Mesenchymal stem cell (in vitro differentiated cells and primary cell): ENCODE measurements at regions not wholly inside any gene's neighbourhood (a gene's known extent, or its start where the extent isn't known, plus 50 kb on each side); places are given as distances from the start of the nearest gene placed in this dataset.
"Not testable (repeated sequence)": the region's sequence is repeated elsewhere in the genome, so short reads cannot be mapped to it uniquely, and the experiment has no call there.

Experiments used
- DNase-seq: peaks from one replicate; pipeline ENCODE4 v3.0.0-alpha.2; 2013
- H2AFZ ChIP-seq: one replicate; pipeline ENCODE4 v1.6.1; 2013; ENCODE audit warnings: low read depth, mild to moderate bottlenecking, control low read depth, inconsistent platforms, low read length, moderate library complexity
- H2AK5ac ChIP-seq: 2 replicates; pipeline ENCODE4 v1.6.1; 2013; ENCODE audit warnings: low read length, moderate library complexity, mild to moderate bottlenecking, inconsistent platforms; ENCODE audit not compliant: severe bottlenecking
- H2BK120ac ChIP-seq: one replicate; pipeline ENCODE4 v1.6.1; 2013; ENCODE audit warnings: low read depth, mild to moderate bottlenecking, inconsistent platforms, low read length, moderate library complexity
- H2BK12ac ChIP-seq, 2 experiments: one replicate each; pipeline ENCODE4 v1.6.1; 2013; ENCODE audit warnings: inconsistent platforms in 2 of 2, low read length in 2 of 2, mild to moderate bottlenecking in 2 of 2, moderate library complexity in 2 of 2, control low read depth in 1 of 2
- H2BK15ac ChIP-seq: one replicate; pipeline ENCODE4 v1.6.1; 2013; ENCODE audit warnings: mild to moderate bottlenecking, low read depth, inconsistent platforms; ENCODE audit not compliant: poor library complexity, severe bottlenecking
- H2BK5ac ChIP-seq: 2 replicates; pipeline ENCODE4 v1.6.1; 2013; ENCODE audit warnings: low read depth, mild to moderate bottlenecking, low read length, control low read depth, inconsistent platforms; ENCODE audit not compliant: poor library complexity, severe bottlenecking
- H3K14ac ChIP-seq, 2 experiments: one replicate each; pipeline ENCODE4 v1.6.1; 2013; ENCODE audit warnings: inconsistent platforms in 2 of 2, low read length in 2 of 2, control low read depth in 1 of 2, mild to moderate bottlenecking in 1 of 2, moderate library complexity in 1 of 2
- H3K18ac ChIP-seq, 2 experiments: one replicate each; pipeline ENCODE4 v1.6.1; 2013; ENCODE audit warnings: inconsistent platforms in 2 of 2, low read length in 2 of 2, control low read depth in 1 of 2, low read depth in 1 of 2, mild to moderate bottlenecking in 1 of 2
- H3K23ac ChIP-seq, 2 experiments: one replicate each; pipeline ENCODE4 v1.6.1; 2013; ENCODE audit warnings: inconsistent platforms in 2 of 2, low read length in 2 of 2, mild to moderate bottlenecking in 2 of 2, moderate library complexity in 2 of 2, control low read depth in 1 of 2
- H3K27ac ChIP-seq: 2 replicates; pipeline ENCODE4 v1.5.1; 2013; ENCODE audit warnings: mild to moderate bottlenecking, moderate library complexity, low read length, control low read depth, inconsistent platforms; ENCODE audit not compliant: poor library complexity, severe bottlenecking
- H3K27me3 ChIP-seq, 2 experiments: 2 replicates each; pipeline versions ENCODE4 v1.6.1 to v1.7.0; 2013; ENCODE audit warnings: low read length in 2 of 2, mild to moderate bottlenecking in 2 of 2, moderate library complexity in 2 of 2, control low read depth in 1 of 2, inconsistent platforms in 1 of 2; ENCODE audit not compliant: control insufficient read depth in 1 of 2, insufficient read depth in 1 of 2
- H3K36me3 ChIP-seq, 2 experiments: 2 replicates each; pipeline versions ENCODE4 v1.6.1 to v1.7.0; 2013; ENCODE audit warnings: low read length in 2 of 2, control low read depth in 1 of 2, inconsistent platforms in 1 of 2, low read depth in 1 of 2, mild to moderate bottlenecking in 1 of 2; ENCODE audit not compliant: insufficient read depth in 2 of 2, control insufficient read depth in 1 of 2
- H3K4ac ChIP-seq, 2 experiments: one replicate each; pipeline ENCODE4 v1.6.1; 2013; ENCODE audit warnings: inconsistent platforms in 2 of 2, low read length in 2 of 2, mild to moderate bottlenecking in 2 of 2, moderate library complexity in 2 of 2, control low read depth in 1 of 2, low read depth in 1 of 2
- H3K4me1 ChIP-seq: 2 replicates; pipeline ENCODE4 v1.6.1; 2013; ENCODE audit warnings: low read depth, low read length, control low read depth; ENCODE audit not compliant: control insufficient read depth, insufficient read depth
- H3K4me2 ChIP-seq: 2 replicates; pipeline ENCODE4 v1.6.1; 2013; ENCODE audit warnings: low read length, mild to moderate bottlenecking, inconsistent platforms; ENCODE audit not compliant: poor library complexity, severe bottlenecking
- H3K4me3 ChIP-seq, 2 experiments: 2 replicates each; pipeline versions ENCODE4 v1.5.1 to v1.7.0; 2013; ENCODE audit warnings: low read length in 2 of 2, mild to moderate bottlenecking in 2 of 2, control low read depth in 1 of 2, low read depth in 1 of 2; ENCODE audit not compliant: insufficient read depth in 1 of 2
- H3K79me1 ChIP-seq: replicated peaks from 2 replicates; pipeline ENCODE4 v1.6.1; 2013; ENCODE audit warnings: mild to moderate bottlenecking, control low read depth, low read length, inconsistent platforms; ENCODE audit not compliant: poor library complexity, severe bottlenecking
- H3K9ac ChIP-seq: 2 replicates; pipeline ENCODE4 v1.7.0; 2013; ENCODE audit warnings: mild to moderate bottlenecking, low read length, moderate library complexity
- H3K9me3 ChIP-seq: 2 replicates; pipeline ENCODE4 v1.7.0; 2013; ENCODE audit warnings: mild to moderate bottlenecking, low read length; ENCODE audit not compliant: control insufficient read depth
- H4K8ac ChIP-seq: one replicate; pipeline ENCODE4 v1.6.1; 2013; ENCODE audit warnings: inconsistent platforms, mild to moderate bottlenecking, low read length, moderate library complexity
- H4K91ac ChIP-seq: one replicate; pipeline ENCODE4 v1.6.1; 2013; ENCODE audit warnings: mild to moderate bottlenecking, low read length, inconsistent platforms
- WGBS: methylation state at CpG from one replicate; pipeline ENCODE4 v1.1.7; 2013; ENCODE audit warnings: mixed read lengths; 5-methylcytosine and 5-hydroxymethylcytosine counted together

DNA sequence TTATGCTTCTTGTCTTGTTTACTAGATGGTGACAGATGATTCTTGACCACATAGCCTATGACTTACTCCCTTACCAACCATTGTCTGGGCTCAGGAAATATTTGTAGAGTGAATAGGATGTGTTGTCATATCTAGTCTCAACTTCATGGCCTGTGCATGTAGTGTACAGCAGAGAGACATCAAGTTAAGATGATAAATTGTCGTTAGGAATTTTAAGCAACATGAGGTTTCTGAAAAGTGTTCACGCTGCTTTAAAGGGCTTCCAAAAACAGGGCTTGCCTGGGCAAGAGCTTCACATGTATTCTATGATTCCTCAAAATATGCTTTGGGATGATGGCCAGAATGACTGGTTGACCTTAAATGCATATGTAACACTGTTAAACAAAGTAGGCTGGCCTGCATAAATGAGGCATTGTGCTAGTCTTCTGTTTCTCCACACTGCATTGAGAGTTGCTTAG is 424.0 kb downstream of the RND3 start:
- no peak overlapping the region for H2AK5ac ChIP-seq
- H3K9ac ChIP-seq, result no peak overlapping the region
- H4K91ac ChIP-seq, result no peak overlapping the region
- 19% methylated on average over 2 of the region's 2 CpGs for whole genome bisulfite sequencing
- H2BK120ac ChIP-seq, result no peak overlapping the region
- H3K27me3 ChIP-seq, result no peaks in the 10 kb centered on the region
- peak overlapping the region in 1 of 2 experiments; percentile 35 for H2BK12ac ChIP-seq
- DNase-seq, result peak; percentile 83
- no peak overlapping the region for H3K4ac ChIP-seq
- H3K27ac ChIP-seq, result no peak overlapping the region
- H3K79me1 ChIP-seq, result no peaks in the 10 kb centered on the region
- H4K8ac ChIP-seq, result no peak overlapping the region
- no peak overlapping the region for H3K4me3 ChIP-seq
- H3K9me3 ChIP-seq, result no peaks in the 10 kb centered on the region
- H3K18ac ChIP-seq, result peak overlapping the region in 1 of 2 experiments; percentile 35
- H3K14ac ChIP-seq, result no peak overlapping the region
- H3K4me1 ChIP-seq, result no peaks in the 10 kb centered on the region
- no peak overlapping the region for H2AFZ ChIP-seq
- no peaks in the 10 kb centered on the region for H3K36me3 ChIP-seq
- no peak overlapping the region for H2BK5ac ChIP-seq
- no peak overlapping the region for H3K4me2 ChIP-seq
- no peak overlapping the region for H3K23ac ChIP-seq
- H2BK15ac ChIP-seq, result no peak overlapping the region

DNA sequence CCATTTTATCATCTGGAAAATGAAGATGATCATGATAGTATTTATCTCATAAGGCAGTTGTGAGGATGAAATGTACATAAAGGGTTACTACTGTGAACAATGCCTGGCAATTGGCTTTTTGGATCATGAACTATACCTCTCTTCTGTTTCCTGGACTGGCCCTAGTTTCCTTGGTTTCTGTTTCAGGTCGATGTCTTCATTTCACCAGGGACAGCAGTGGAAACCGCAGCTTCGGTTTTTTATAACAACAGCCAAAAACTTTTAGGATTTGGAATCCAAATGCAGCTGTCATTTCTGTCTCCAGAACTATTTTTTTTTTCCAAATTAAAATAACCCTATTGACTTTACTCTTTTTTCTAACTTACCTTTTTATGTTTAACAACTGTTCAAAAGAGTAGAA is 425.1 kb downstream of the RND3 start:
- Histone ChIP-seq H3K36me3 (no peaks in the 10 kb centered on the region), H2BK12ac (no peak overlapping the region), H4K8ac (no peak overlapping the region), H3K18ac (no peak overlapping the region), H2BK5ac (no peak overlapping the region), H3K27me3 (no peaks in the 10 kb centered on the region), H3K27ac (no peak overlapping the region), H3K4ac (no peak overlapping the region), H3K4me1 (no peaks in the 10 kb centered on the region), H2BK15ac (no peak overlapping the region), H3K14ac (no peak overlapping the region), H3K9me3 (no peaks in the 10 kb centered on the region), H3K79me1 (no peaks in the 10 kb centered on the region), H4K91ac (no peak overlapping the region), H3K4me2 (no peak overlapping the region), H3K23ac (no peak overlapping the region), H2AFZ (no peak overlapping the region), H2BK120ac (no peak overlapping the region), H3K4me3 (peak overlapping the region in 1 of 2 experiments; percentile 39), H2AK5ac (no peak overlapping the region), H3K9ac (peak overlapping the region; percentile 68)
- no peak for DNase-seq
- WGBS, result 98% methylated on average over 3 of the region's 3 CpGs

DNA sequence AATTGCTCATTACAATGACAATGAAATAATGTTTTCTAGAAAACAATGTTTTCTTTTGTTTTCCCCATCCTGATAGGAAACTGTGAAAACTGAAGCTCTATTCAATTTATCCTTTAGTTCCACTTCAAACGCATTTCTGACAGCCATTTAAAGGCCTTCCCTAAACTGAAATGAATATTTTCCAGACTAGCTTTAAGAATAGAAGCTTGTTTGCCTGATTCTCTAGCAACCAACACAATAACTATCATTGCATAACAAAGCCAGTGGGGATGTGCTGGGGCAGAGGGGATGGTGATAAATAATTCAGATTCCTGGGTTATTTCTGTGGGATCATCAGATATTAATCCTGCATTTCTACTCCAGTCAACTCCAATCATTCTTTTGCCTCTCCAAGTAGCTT is 427.1 kb downstream of the RND3 start:
- no peak overlapping the region for H2BK120ac ChIP-seq
- no peak overlapping the region for H2BK15ac ChIP-seq
- H3K4ac ChIP-seq, result no peak overlapping the region
- H3K27ac ChIP-seq, result no peak overlapping the region
- no peak overlapping the region for H2BK12ac ChIP-seq
- H3K9me3 ChIP-seq, result no peaks in the 10 kb centered on the region
- no peak overlapping the region for H2BK5ac ChIP-seq
- H4K91ac ChIP-seq, result no peak overlapping the region
- H3K4me3 ChIP-seq, result no peak overlapping the region
- H3K18ac ChIP-seq, result no peak overlapping the region
- H4K8ac ChIP-seq, result no peak overlapping the region
- WGBS, result 56% methylated on average over 1 of the region's 1 CpG
- no peak for DNase-seq
- no peak overlapping the region for H3K9ac ChIP-seq
- no peaks in the 10 kb centered on the region for H3K4me1 ChIP-seq
- H2AK5ac ChIP-seq, result no peak overlapping the region
- no peak overlapping the region for H3K14ac ChIP-seq
- H2AFZ ChIP-seq, result no peak overlapping the region
- no peak overlapping the region for H3K4me2 ChIP-seq
- H3K23ac ChIP-seq, result no peak overlapping the region
- no peaks in the 10 kb centered on the region for H3K36me3 ChIP-seq
- no peaks in the 10 kb centered on the region for H3K79me1 ChIP-seq
- no peaks in the 10 kb centered on the region for H3K27me3 ChIP-seq

DNA sequence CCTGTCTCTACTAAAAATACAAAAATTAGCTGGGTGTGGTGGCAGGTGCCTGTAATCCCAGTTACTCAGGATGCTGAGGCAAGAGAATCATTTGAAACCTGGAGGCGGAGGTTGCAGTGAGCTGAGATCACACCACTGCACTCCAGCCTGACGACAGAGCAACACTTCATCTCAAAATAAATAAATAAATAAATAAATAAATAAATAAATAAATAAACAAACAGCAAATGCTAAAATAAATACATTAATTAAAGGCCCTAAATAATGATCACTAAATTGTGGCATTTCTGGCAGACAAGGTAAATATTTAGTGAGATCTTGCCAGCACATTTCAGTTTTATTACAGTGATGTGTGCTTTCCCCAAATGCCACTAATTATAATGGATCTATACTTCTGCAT is 427.8 kb downstream of the RND3 start:
- H4K8ac ChIP-seq, H3K36me3 ChIP-seq, H2AK5ac ChIP-seq, H3K14ac ChIP-seq, H3K79me1 ChIP-seq, H3K9me3 ChIP-seq, H3K4me1 ChIP-seq, H2BK5ac ChIP-seq, H3K9ac ChIP-seq, H2BK15ac ChIP-seq, H3K4me3 ChIP-seq, H4K91ac ChIP-seq, H3K27ac ChIP-seq, H3K23ac ChIP-seq, H2BK120ac ChIP-seq, DNase-seq, H2AFZ ChIP-seq, H3K27me3 ChIP-seq, H3K18ac ChIP-seq, H3K4me2 ChIP-seq, H3K4ac ChIP-seq, H2BK12ac ChIP-seq: not testable (repeated sequence)
- no CpG with 5 or more reads among the region's 2 CpGs for WGBS
